ENCODE measurements at regions not wholly inside any gene's neighbourhood (a gene's known extent, or its start where the extent isn't known, plus 50 kb on each side); places are given as distances from the start of the nearest gene placed in this dataset.
"Not testable (repeated sequence)": the region's sequence is repeated elsewhere in the genome, so short reads cannot be mapped to it uniquely, and the experiment has no call there.

GRCh38 chr1:228637529-228637928 is 97.8 kb upstream of the RHOU start:
- not testable (repeated sequence) for H3K9ac ChIP-seq (ENCODE audit: extremely low read depth, insufficient read length, low read length); H2BK120ac ChIP-seq (ENCODE audit: low read depth, low read length, poor library complexity, severe bottlenecking); H2BK20ac ChIP-seq (ENCODE audit: low read depth, low read length, poor library complexity, severe bottlenecking); H3K18ac ChIP-seq (ENCODE audit: insufficient read length, low read depth, low read length); H3K4ac ChIP-seq (ENCODE audit: low read depth, low read length); H3K4me1 ChIP-seq (ENCODE audit: insufficient read depth, low read length); DNase-seq; H3K27ac ChIP-seq (ENCODE audit: insufficient read length, low read depth, low read length); H3K36me3 Mint-ChIP-seq (ENCODE audit: insufficient read depth in 1 of 3, low read depth in 3 of 3); H3T11ph ChIP-seq (ENCODE audit: low read length); H2BK5ac ChIP-seq (ENCODE audit: insufficient read length, low read length); H3K4me3 Mint-ChIP-seq; H4K20me1 ChIP-seq (ENCODE audit: control insufficient read depth, insufficient read depth, insufficient read length); H3K9me3 ChIP-seq (ENCODE audit: control insufficient read depth, low read depth, low read length); H3K23me2 ChIP-seq (ENCODE audit: insufficient read length, low read depth, low read length, poor library complexity, severe bottlenecking); H3K4me1 Mint-ChIP-seq; H4K5ac ChIP-seq (ENCODE audit: insufficient read length, low read depth, low read length); H3K23ac ChIP-seq (ENCODE audit: insufficient read length, low read depth, low read length); H3K27me3 Mint-ChIP-seq (ENCODE audit: low read depth); H4K8ac ChIP-seq (replicated peaks; ENCODE audit: insufficient read length, low read depth, low read length); H3K79me1 ChIP-seq (ENCODE audit: insufficient read depth, low read depth, low read length, poor library complexity, severe bottlenecking); H4K91ac ChIP-seq (ENCODE audit: insufficient read length, low read depth, low read length); H3K27ac Mint-ChIP-seq; H3K79me2 ChIP-seq (ENCODE audit: insufficient read depth, low read length); H2BK12ac ChIP-seq (ENCODE audit: insufficient read length, low read depth, low read length); H2AFZ ChIP-seq (ENCODE audit: low read length); H3K9me3 Mint-ChIP-seq; H3K14ac ChIP-seq (ENCODE audit: insufficient read depth, low read length); H3K4me2 ChIP-seq (ENCODE audit: insufficient read depth, insufficient read length, low read length); H2AK5ac ChIP-seq (ENCODE audit: insufficient read length, low read length); H3K27me3 ChIP-seq (ENCODE audit: insufficient read depth, low read length); H3K56ac ChIP-seq (ENCODE audit: insufficient read length, low read depth, low read length); H2BK15ac ChIP-seq (ENCODE audit: low read depth, low read length)
- WGBS (ENCODE audit: extremely low coverage, insufficient read length, low lambda C conversion rate) = no CpG with 5 or more reads among the region's 39 CpGs
